ENCODE measurements at regions not wholly inside any gene's neighbourhood (a gene's known extent, or its start where the extent isn't known, plus 50 kb on each side); places are given as distances from the start of the nearest gene placed in this dataset.

DNA sequence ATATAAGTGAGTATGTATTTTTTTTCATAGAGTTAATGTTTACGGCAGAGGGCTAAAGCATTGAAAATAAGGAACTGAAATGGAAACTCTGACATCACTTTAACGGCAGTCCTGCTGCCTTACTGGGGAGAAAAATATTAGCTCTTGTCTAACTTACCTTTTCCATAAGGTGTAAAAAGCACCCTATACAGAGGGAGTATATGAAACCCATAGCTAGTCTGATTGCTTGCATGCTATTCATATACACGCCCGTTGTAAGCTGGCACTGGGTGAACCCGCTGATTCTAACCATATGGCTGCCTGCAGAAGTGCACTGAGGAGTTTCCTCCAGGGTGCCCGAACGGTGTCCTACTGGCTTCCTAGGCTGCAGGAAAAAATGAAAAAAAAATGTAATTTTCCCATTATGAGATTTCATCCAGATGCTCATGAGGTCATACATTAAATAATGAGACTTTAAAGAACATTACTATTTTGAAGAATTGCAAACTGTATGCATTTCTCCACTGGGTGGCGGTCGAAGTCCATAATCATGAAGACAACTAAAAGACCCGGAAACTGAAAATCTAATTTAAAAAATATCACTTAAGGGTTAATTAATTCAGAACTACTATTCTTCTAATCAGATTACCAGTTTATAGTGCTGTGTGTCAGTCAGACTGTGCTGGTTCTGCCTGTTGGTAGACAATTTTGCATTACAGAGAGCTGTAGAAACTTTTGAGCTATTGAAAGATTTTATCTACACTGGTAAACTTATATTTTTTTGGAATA is 144.7 kb downstream of the ALX1 start (continued):
- TF ChIP-seq, protein P1, sequence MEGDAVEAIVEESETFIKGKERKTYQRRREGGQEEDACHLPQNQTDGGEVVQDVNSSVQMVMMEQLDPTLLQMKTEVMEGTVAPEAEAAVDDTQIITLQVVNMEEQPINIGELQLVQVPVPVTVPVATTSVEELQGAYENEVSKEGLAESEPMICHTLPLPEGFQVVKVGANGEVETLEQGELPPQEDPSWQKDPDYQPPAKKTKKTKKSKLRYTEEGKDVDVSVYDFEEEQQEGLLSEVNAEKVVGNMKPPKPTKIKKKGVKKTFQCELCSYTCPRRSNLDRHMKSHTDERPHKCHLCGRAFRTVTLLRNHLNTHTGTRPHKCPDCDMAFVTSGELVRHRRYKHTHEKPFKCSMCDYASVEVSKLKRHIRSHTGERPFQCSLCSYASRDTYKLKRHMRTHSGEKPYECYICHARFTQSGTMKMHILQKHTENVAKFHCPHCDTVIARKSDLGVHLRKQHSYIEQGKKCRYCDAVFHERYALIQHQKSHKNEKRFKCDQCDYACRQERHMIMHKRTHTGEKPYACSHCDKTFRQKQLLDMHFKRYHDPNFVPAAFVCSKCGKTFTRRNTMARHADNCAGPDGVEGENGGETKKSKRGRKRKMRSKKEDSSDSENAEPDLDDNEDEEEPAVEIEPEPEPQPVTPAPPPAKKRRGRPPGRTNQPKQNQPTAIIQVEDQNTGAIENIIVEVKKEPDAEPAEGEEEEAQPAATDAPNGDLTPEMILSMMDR (IDR thresholded peaks at IDR 0.05), result peak; percentile 89
- TF ChIP-seq EZH2phosphoT487 (IDR thresholded peaks at IDR 0.05; ENCODE audit: borderline replicate concordance, low read depth), result no peak
- TF ChIP-seq, protein P2, sequence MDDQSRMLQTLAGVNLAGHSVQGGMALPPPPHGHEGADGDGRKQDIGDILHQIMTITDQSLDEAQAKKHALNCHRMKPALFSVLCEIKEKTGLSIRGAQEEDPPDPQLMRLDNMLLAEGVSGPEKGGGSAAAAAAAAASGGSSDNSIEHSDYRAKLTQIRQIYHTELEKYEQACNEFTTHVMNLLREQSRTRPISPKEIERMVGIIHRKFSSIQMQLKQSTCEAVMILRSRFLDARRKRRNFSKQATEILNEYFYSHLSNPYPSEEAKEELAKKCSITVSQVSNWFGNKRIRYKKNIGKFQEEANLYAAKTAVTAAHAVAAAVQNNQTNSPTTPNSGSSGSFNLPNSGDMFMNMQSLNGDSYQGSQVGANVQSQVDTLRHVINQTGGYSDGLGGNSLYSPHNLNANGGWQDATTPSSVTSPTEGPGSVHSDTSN (IDR thresholded peaks at IDR 0.05), result no peak
- TF ChIP-seq, protein P3, sequence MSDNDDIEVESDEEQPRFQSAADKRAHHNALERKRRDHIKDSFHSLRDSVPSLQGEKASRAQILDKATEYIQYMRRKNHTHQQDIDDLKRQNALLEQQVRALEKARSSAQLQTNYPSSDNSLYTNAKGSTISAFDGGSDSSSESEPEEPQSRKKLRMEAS (IDR thresholded peaks at IDR 0.05; ENCODE audit: low read depth), result no peak
- TF ChIP-seq, protein P4, sequence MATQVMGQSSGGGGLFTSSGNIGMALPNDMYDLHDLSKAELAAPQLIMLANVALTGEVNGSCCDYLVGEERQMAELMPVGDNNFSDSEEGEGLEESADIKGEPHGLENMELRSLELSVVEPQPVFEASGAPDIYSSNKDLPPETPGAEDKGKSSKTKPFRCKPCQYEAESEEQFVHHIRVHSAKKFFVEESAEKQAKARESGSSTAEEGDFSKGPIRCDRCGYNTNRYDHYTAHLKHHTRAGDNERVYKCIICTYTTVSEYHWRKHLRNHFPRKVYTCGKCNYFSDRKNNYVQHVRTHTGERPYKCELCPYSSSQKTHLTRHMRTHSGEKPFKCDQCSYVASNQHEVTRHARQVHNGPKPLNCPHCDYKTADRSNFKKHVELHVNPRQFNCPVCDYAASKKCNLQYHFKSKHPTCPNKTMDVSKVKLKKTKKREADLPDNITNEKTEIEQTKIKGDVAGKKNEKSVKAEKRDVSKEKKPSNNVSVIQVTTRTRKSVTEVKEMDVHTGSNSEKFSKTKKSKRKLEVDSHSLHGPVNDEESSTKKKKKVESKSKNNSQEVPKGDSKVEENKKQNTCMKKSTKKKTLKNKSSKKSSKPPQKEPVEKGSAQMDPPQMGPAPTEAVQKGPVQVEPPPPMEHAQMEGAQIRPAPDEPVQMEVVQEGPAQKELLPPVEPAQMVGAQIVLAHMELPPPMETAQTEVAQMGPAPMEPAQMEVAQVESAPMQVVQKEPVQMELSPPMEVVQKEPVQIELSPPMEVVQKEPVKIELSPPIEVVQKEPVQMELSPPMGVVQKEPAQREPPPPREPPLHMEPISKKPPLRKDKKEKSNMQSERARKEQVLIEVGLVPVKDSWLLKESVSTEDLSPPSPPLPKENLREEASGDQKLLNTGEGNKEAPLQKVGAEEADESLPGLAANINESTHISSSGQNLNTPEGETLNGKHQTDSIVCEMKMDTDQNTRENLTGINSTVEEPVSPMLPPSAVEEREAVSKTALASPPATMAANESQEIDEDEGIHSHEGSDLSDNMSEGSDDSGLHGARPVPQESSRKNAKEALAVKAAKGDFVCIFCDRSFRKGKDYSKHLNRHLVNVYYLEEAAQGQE (IDR thresholded peaks at IDR 0.05; ENCODE audit: low read depth, low read length), result no peak
- TF ChIP-seq ELF1 (IDR thresholded peaks at IDR 0.05), result no peak
- TF ChIP-seq FOSL2 (IDR thresholded peaks at IDR 0.05; ENCODE audit: borderline replicate concordance, low read depth), result no peak
- TF ChIP-seq TAF1 (IDR thresholded peaks at IDR 0.05; ENCODE audit: borderline replicate concordance, low read depth, low read length), result no peak
- no peak for TF ChIP-seq FOXM1 (IDR thresholded peaks at IDR 0.05; ENCODE audit: low read depth)
- peak; percentile 70 for TF ChIP-seq RAD21 (IDR thresholded peaks at IDR 0.05; ENCODE audit: low read length)
- TF ChIP-seq TEAD4 (IDR thresholded peaks at IDR 0.05; ENCODE audit: borderline replicate concordance, insufficient read depth), result no peak
- no peak for TF ChIP-seq SIN3A (IDR thresholded peaks at IDR 0.05; ENCODE audit: borderline replicate concordance, low read depth, low read length)

DNA sequence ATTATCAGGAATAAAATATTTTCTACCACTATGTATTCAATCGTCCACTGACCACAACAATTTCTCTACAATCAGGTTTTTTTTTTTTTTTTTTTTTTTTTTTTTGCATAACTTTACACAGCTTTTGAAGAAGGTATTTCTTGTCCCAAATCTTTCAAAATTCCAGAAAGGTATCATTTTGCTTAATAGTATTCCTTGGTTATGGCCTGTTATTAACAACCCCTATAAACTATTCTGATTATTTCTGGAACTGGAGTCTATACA is 145.3 kb downstream of the ALX1 start:
- no peak overlapping the region for H3K9ac ChIP-seq
- peaks cover 2 to 6% of the 10 kb centered on the region in 2 experiments; a peak in 3 of 4 replicates for H3K4me1 ChIP-seq (ENCODE audit: control insufficient read depth in 1 of 2, insufficient read depth in 2 of 2, low read depth in 1 of 2, low read length in 1 of 2)
- no peak overlapping the region for H3K4me2 ChIP-seq
- no peaks in the 10 kb centered on the region for H3K9me2 ChIP-seq
- H3K27ac ChIP-seq (ENCODE audit: low read depth in 2 of 2, low read length in 1 of 2), result no peak overlapping the region
- H3K27me3 ChIP-seq (ENCODE audit: insufficient read depth), result no peaks in the 10 kb centered on the region
- no peak for DNase-seq
- POLR2A ChIA-PET, result no interaction called here
- H4K20me1 ChIP-seq (ENCODE audit: insufficient read depth), result no peaks in the 10 kb centered on the region
- H3K9me3 ChIP-seq, result no peaks in the 10 kb centered on the region
- CTCF ChIA-PET, result interaction anchor here (0.7 to 3.2 kb wide), 25 partner anchors 10 to 496 kb away, joined by 3 to 29 read pairs (median 5); no protein-coding TSS in a partner anchor
- H3K79me2 ChIP-seq (ENCODE audit: insufficient read depth), result no peaks in the 10 kb centered on the region
- H2AFZ ChIP-seq (ENCODE audit: low read depth), result no peak overlapping the region
- no peak overlapping the region for H3K4me3 ChIP-seq (ENCODE audit: low read depth in 2 of 2, low read length in 1 of 2)
- WGBS (ENCODE audit: low lambda C conversion rate), result 0% methylated on average over 1 of the region's 1 CpG
- H3F3A ChIP-seq (replicated peaks; ENCODE audit: insufficient read depth), result no peaks in the 10 kb centered on the region
- no peaks in the 10 kb centered on the region for H3K36me3 ChIP-seq (replicated peaks in 1 of 2; ENCODE audit: control insufficient read depth in 1 of 2, insufficient read depth in 2 of 2, low read length in 1 of 2)
- TF ChIP-seq, protein P1 (IDR thresholded peaks at IDR 0.05), result no peak
- TF ChIP-seq, protein P5, sequence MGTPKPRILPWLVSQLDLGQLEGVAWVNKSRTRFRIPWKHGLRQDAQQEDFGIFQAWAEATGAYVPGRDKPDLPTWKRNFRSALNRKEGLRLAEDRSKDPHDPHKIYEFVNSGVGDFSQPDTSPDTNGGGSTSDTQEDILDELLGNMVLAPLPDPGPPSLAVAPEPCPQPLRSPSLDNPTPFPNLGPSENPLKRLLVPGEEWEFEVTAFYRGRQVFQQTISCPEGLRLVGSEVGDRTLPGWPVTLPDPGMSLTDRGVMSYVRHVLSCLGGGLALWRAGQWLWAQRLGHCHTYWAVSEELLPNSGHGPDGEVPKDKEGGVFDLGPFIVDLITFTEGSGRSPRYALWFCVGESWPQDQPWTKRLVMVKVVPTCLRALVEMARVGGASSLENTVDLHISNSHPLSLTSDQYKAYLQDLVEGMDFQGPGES (IDR thresholded peaks at IDR 0.05; ENCODE audit: low read depth, low read length), result no peak
- TF ChIP-seq, protein P2 (IDR thresholded peaks at IDR 0.05), result no peak
- TF ChIP-seq EP300 (IDR thresholded peaks at IDR 0.05; ENCODE audit: borderline replicate concordance in 1 of 2, low read depth in 1 of 2, low read length in 1 of 2) (no peak), MEF2A (IDR thresholded peaks at IDR 0.05; ENCODE audit: borderline replicate concordance, low read depth) (no peak), RFX5 (IDR thresholded peaks at IDR 0.05; ENCODE audit: low read length) (no peak), SMC3 (IDR thresholded peaks at IDR 0.05; ENCODE audit: low read depth, low read length) (no peak), RXRA (IDR thresholded peaks at IDR 0.05; ENCODE audit: borderline replicate concordance, low read depth) (no peak), GABPA (IDR thresholded peaks at IDR 0.05; ENCODE audit: low read depth) (no peak)
